B cell (primary cell): ENCODE measurements at regions not wholly inside any gene's neighbourhood (a gene's known extent, or its start where the extent isn't known, plus 50 kb on each side); places are given as distances from the start of the nearest gene placed in this dataset.

Experiments used
- CTCF ChIP-seq: fragments of 200-600 bp; IDR thresholded peaks from one replicate; pipeline ENCODE4 v1.8.0; 2022; ENCODE audit warnings: antibody characterized with exemption, mild to moderate bottlenecking
- EZH2 ChIP-seq: IDR thresholded peaks from 2 replicates; pipeline ENCODE4 v1.6.1; 2012; ENCODE audit warnings: borderline replicate concordance, low read depth, mild to moderate bottlenecking, moderate library complexity, low read length; ENCODE audit not compliant: insufficient read depth, poor library complexity, severe bottlenecking

- TF ChIP-seq CTCF (no peak), EZH2 (no peak)
Measured at GRCh38 chr10:131698986-131699385, 201.8 kb upstream of the PPP2R2D start.
